ENCODE measurements at regions not wholly inside any gene's neighbourhood (a gene's known extent, or its start where the extent isn't known, plus 50 kb on each side); places are given as distances from the start of the nearest gene placed in this dataset.

GRCh38 chr2:188851311-188851710 lies 122.9 kb upstream of the COL3A1 start:
- no peak for DNase-seq (ENCODE audit: low read depth, low spot score)

- no peak for DNase-seq (ENCODE audit: low read depth, low spot score)
Observed at GRCh38 chr2:188851826-188852225, 122.3 kb upstream of the COL3A1 start.

DNA sequence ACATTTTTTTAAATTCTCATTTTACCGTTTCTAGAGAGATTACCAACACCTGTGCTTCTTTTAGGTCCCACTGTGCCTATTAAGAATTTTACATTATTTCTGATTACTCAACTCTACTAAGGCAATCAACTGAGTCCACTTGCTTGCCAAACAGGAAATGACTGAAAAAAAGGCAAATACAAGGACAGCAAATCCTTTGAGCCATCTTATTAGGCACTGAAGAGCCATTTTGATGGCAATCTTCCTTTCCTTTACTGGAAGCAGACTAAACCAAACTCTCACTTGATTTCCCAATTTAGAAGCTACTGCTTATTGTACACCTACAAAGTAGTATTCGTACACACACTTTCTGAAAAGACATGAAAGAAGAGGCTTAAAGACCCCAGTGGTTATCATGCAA lies 121.4 kb upstream of the COL3A1 start:
- DNase-seq (ENCODE audit: low read depth, low spot score): no peak

- DNase-seq (ENCODE audit: low read depth, low spot score): peak; percentile 20
Observed at GRCh38 chr2:188853307-188853706, 120.9 kb upstream of the COL3A1 start.

DNA sequence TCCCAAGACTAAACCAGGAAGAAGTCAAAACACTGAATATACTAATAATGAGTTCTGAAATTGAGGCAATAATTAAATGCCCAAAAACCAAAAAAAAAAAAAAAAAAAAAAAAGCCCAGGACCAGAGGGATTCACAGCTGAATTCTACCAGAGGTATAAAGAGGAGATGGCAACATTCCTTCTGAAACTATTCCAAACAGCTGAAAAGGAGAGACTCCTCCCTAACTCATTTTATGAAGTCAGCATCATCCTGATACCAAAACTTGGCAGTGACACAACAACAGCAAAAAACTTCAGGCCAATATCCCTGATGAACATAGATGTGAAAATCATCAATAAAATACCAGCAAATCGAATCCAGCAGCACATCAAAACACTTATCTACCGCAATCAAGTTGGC lies 108.5 kb upstream of the COL3A1 start:
- no peak for DNase-seq (ENCODE audit: low read depth, low spot score)

- peak; percentile 69 for DNase-seq (ENCODE audit: low read depth, low spot score)
Observed at GRCh38 chr2:188869550-188869949, 104.6 kb upstream of the COL3A1 start.

DNA sequence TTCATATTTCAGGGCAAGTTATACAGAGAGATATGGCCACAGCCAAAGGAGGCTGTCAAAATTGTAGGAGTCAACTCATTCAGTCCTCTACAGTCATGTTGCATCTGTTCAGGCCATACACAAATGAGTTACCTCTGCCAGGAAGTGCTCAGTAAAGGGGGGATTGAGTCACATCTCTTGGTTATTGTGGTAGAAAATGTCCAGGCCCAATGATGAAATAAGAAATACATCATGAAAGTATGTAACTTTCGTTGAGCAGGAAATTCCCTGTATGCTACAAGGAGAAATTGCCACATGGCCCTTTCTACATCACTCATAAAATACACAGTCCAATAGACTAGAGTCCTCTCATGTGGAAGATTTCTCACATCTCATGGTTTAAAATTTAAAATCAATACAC lies 103.9 kb upstream of the COL3A1 start:
- peak; percentile 33 for DNase-seq (ENCODE audit: low read depth, low spot score)

- no peak for DNase-seq (ENCODE audit: low read depth, low spot score)
Observed at GRCh38 chr2:188875104-188875503, 99.1 kb upstream of the COL3A1 start.

DNA sequence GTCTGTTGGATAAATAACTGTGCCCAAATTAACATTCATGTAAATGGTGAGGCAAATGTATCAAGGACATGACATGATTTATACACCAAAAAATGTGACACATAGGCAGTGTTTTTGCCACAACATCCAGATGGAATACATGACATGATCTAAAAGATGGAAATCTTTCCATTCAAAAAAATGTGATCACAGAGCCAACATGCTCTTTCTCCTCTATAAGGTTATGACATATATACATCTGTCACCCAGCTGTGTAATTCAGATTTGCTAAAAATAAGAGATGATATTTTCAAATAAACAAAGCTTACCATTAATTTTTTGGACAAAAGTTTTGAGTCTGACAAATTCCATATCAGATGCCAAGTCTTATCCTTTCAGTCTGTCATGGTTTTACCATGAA lies 95.5 kb upstream of the COL3A1 start:
- no peak for DNase-seq (ENCODE audit: low read depth, low spot score)

GRCh38 chr2:188880740-188881139 lies 93.4 kb upstream of the COL3A1 start:
- DNase-seq (ENCODE audit: low read depth, low spot score): peak; percentile 11

DNA sequence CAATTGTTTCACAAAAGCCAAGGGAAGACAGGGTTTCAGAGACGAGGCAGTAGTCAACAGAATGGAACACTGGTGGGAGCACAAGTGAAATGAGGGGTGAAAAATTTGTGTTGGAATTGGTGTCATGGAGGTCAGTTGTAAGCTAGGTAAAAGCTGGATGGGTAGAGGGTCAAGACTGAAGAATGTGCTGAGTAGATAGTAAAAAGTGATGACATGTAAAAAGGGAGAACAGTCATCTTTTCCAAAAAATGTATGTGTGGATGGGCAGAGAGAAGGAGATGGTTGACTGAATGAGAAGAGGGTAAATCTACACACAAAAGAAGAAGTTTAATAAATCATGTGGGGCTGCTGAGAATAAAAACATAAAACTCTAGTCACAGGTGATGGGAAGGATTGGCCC lies 92.7 kb upstream of the COL3A1 start:
- DNase-seq (ENCODE audit: low read depth, low spot score): no peak

- DNase-seq (ENCODE audit: low read depth, low spot score): peak; percentile 59
Observed at GRCh38 chr2:188884046-188884445, 90.1 kb upstream of the COL3A1 start.

- no peak for DNase-seq (ENCODE audit: low read depth, low spot score)
Observed at GRCh38 chr2:188884517-188884916, 89.7 kb upstream of the COL3A1 start.

DNA sequence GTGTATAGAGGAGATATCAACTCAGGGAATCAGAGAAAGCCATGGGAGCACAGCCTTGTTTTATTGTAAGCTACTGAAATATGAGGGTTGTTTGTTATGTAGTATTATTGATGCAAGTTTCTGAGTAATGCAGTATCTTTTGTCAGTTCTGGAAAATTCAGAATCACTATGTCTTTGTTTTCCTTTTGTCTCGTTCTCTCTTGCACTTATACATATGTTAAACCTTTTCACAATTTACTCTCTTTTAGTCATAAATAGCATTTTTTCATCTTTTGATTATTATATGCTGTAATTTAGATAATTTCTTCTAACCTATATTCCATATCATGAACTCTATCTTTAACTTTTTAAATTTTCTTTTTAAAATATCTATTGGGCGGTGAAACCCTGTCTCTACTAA lies 85.0 kb upstream of the COL3A1 start:
- DNase-seq (ENCODE audit: low read depth, low spot score): no peak

- no peak for DNase-seq (ENCODE audit: low read depth, low spot score)
Observed at GRCh38 chr2:188890755-188891154, 83.4 kb upstream of the COL3A1 start.

DNA sequence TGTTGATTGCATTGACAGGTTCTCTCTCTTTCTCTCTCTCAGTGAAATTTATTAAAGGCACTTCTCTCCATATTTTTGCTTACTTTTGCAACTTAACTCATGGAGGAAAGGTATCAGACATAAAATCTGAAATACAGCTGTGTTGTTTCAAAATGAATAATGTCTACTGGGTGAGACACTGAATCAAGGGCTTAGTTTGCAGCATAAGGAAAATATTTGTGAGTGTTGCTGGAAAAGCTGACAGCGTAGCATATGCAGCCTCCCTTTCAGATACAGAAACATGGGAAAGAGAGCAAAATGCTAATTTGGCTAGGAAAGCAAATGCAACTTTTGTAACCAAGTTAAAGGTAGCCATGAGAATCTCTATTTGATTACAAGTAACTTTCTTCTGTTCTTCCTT lies 81.5 kb upstream of the COL3A1 start:
- DNase-seq (ENCODE audit: low read depth, low spot score): no peak

- DNase-seq (ENCODE audit: low read depth, low spot score): no peak
Observed at GRCh38 chr2:188893972-188894371, 80.2 kb upstream of the COL3A1 start.

DNA sequence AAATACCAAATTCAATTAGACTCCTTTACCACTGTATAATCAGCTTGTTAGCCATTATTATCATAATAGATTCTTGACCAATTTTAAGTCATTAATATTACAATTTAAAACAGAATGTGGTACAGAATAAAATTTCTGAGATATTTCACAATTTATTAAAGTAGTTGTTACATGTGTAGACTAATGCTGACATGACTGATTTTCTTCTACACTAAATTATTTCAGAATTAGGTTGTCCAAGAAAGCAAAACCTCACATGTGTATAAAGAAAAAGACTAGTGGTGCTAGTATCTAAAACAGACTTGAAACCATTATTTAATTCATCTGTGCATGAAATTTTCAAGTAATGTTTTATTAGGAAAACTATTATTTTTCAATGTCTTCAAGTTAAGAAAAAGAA lies 79.2 kb upstream of the COL3A1 start:
- DNase-seq (ENCODE audit: low read depth, low spot score): no peak

- DNase-seq (ENCODE audit: low read depth, low spot score): peak; percentile 14
Observed at GRCh38 chr2:188897096-188897495, 77.1 kb upstream of the COL3A1 start.

GRCh38 chr2:188898261-188898660 lies 75.9 kb upstream of the COL3A1 start:
- no peak for DNase-seq (ENCODE audit: low read depth, low spot score)

DNA sequence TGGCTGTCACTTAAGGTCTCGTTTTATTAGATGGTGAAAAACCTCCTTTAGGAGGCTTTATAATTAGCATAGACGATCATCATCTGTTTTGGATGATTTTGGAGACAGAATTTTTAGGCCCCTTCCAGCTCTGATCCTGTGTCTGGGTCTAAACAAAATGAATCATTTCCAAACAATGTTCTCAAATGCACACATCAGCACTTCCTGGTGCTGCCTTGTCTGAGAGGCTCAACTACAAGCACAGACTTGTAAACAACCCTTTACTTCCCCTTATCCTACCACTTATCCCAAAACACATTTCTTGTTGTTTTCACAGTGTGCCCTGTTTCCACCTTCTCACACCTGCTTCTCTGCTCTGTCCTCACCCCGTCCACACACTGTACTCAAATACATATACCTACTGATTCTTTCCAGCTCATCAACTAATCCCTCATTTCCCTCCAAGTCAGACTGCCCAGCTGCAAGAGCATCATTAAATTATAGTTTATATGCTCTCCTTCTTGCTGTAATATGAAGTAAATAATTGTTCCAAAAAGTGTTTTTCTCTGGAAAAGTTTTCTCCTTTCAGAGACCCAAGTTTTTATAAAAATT lies 71.2 kb upstream of the COL3A1 start:
- DNase-seq (ENCODE audit: low read depth, low spot score): peak; percentile 49

DNA sequence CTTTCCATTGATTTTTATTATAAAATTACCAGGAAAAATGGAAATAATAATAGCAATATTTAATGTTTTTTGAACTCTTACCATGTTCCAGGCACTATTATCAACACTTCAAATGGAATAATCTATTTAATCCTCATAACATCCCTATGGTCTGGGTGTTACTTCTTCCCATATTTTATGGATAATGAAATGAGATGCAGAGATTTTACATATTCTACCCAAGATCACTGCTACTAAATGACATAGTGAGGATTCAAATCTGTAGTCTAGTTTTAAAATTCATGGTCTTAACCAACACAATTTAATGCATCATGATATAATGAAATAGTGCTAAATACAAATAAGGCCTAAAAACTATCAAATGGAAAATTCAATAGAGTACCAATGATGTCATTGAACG lies 70.4 kb upstream of the COL3A1 start:
- DNase-seq (ENCODE audit: low read depth, low spot score): no peak

GRCh38 chr2:188909036-188909435 lies 65.1 kb upstream of the COL3A1 start:
- no peak for DNase-seq (ENCODE audit: low read depth, low spot score)

- no peak for DNase-seq (ENCODE audit: low read depth, low spot score)
Observed at GRCh38 chr2:188916736-188917135, 57.4 kb upstream of the COL3A1 start.

Data from astrocyte of the hippocampus (primary cell).